ENCODE measurements at regions not wholly inside any gene's neighbourhood (a gene's known extent, or its start where the extent isn't known, plus 50 kb on each side); places are given as distances from the start of the nearest gene placed in this dataset.

GRCh38 chr4:18733961-18734360 is 712.4 kb upstream of the LCORL start:
- DNase-seq (ENCODE audit: low spot score) = no peak
- no peak for TF ChIP-seq CTCF (IDR thresholded peaks at IDR 0.05; ENCODE audit: extremely low read depth, missing control alignments)

- no peak for DNase-seq (ENCODE audit: low spot score)
- no peak for TF ChIP-seq CTCF (IDR thresholded peaks at IDR 0.05; ENCODE audit: extremely low read depth, missing control alignments)
Observed at GRCh38 chr4:18722748-18723191, 701.2 kb upstream of the LCORL start.

GRCh38 chr4:18698119-18698883 is 676.7 kb upstream of the LCORL start:
- no peak for DNase-seq (ENCODE audit: low spot score)

GRCh38 chr4:18695733-18696527 is 674.4 kb upstream of the LCORL start:
- DNase-seq (ENCODE audit: low spot score) = no peak
- no peak for TF ChIP-seq CTCF (IDR thresholded peaks at IDR 0.05; ENCODE audit: extremely low read depth, missing control alignments)

More at GRCh38 chr4:18698119-18698883, 676.7 kb upstream of the LCORL start:
- TF ChIP-seq CTCF (IDR thresholded peaks at IDR 0.05; ENCODE audit: extremely low read depth, missing control alignments) = no peak

- no peak for TF ChIP-seq CTCF (IDR thresholded peaks at IDR 0.05; ENCODE audit: extremely low read depth, missing control alignments)
- no peak for DNase-seq (ENCODE audit: low spot score)
Observed at GRCh38 chr4:18691431-18692200, 670.1 kb upstream of the LCORL start.

- no peak for TF ChIP-seq CTCF (IDR thresholded peaks at IDR 0.05; ENCODE audit: extremely low read depth, missing control alignments)
- DNase-seq (ENCODE audit: low spot score) = no peak
Observed at GRCh38 chr4:18690291-18690955, 668.9 kb upstream of the LCORL start.
